ENCODE measurements at regions not wholly inside any gene's neighbourhood (a gene's known extent, or its start where the extent isn't known, plus 50 kb on each side); places are given as distances from the start of the nearest gene placed in this dataset.

DNA sequence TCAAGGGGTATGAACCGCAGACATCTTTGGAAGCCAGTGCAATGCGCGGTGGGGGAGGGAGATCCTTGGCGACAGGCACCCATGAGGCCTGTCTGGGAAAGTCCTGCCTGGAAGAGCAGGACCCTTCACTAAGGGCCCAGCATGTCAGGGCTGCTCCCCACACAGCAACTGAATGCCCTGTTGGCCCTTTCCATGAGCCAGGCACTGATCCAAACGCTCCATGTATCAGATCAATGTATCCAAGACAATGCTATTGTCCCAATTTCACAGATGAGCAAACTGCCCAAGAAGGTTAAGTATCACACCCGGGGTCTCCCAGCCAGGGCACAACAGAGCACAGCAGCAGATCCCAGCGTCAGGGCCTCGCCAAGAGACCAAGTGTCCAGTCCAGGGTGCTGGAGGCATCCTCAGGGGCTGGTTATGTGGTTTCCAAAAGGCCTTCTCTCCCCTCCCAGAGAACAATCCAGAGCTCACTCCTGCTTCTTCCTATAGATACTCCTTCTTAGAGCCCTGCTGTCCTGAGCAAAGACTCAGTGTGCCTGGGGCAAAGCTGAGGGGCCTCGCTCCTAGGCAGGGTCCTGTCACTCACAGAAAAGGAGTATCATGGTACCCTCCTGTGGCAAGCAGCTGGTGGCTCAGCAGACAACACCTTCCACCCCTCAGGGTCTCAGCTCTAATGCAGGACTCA lies 328.0 kb downstream of the NPHP4 start:
- no peak for TF ChIP-seq SIN3A (IDR thresholded peaks at IDR 0.05; ENCODE audit: borderline replicate concordance, insufficient read depth, low read length)
- TF ChIP-seq TAF1 (IDR thresholded peaks at IDR 0.05; ENCODE audit: borderline replicate concordance, insufficient read depth, low read length) = no peak

All from PFSK-1 (cell line).